Keratinocyte (primary cell): ENCODE measurements at regions not wholly inside any gene's neighbourhood (a gene's known extent, or its start where the extent isn't known, plus 50 kb on each side); places are given as distances from the start of the nearest gene placed in this dataset.

Source experiments
- DNase-seq: peaks from one replicate; pipeline ENCODE4 v3.0.0-alpha.2; 2011; ENCODE audit warnings: low read depth, missing footprints, low spot score
- FAIRE-seq: peaks from 2 replicates; lab custom pipeline; 2011; peaks lifted over from hg19 to GRCh38; lab: Jason Lieb, UNC
- H2AFZ ChIP-seq: 2 replicates; pipeline ENCODE4 v1.6.0; 2012; ENCODE audit warnings: low read length, control low read depth, inconsistent platforms; ENCODE audit not compliant: control insufficient read depth
- H3K27ac ChIP-seq: 2 replicates; pipeline ENCODE4 v1.5.1; 2011; ENCODE audit warnings: low read length; ENCODE audit not compliant: control insufficient read depth, insufficient read depth
- H3K27me3 ChIP-seq: 3 replicates; pipeline ENCODE4 v1.6.0; 2011; ENCODE audit warnings: low read length; ENCODE audit not compliant: control insufficient read depth, insufficient read depth; ENCODE audit errors: extremely low read depth
- H3K36me3 ChIP-seq, 2 experiments: 2 replicates in 1 of 2; 3 replicates in 1 of 2; pipeline ENCODE4 v1.5.1; 2011; ENCODE audit warnings: low read length in 2 of 2, mild to moderate bottlenecking in 1 of 2; ENCODE audit not compliant: control insufficient read depth in 2 of 2, insufficient read depth in 2 of 2; ENCODE audit errors: extremely low read depth in 1 of 2
- H3K4me1 ChIP-seq: 3 replicates; pipeline ENCODE4 v1.5.1; 2011; ENCODE audit warnings: low read length; ENCODE audit not compliant: control insufficient read depth, insufficient read depth; ENCODE audit errors: extremely low read depth
- H3K4me2 ChIP-seq: 3 replicates; pipeline ENCODE4 v1.6.0; 2011; ENCODE audit warnings: low read depth, low read length; ENCODE audit not compliant: control insufficient read depth, insufficient read depth; ENCODE audit errors: extremely low read depth
- H3K4me3 ChIP-seq, 3 experiments: fragments of 200-600 bp in 1 of 3; sonication (generic) in 1 of 3; 2 replicates in 2 of 3; 3 replicates in 1 of 3; pipeline ENCODE4 v1.5.1; 2011 to 2016; ENCODE audit warnings: low read length in 3 of 3, mild to moderate bottlenecking in 3 of 3, control low read depth in 2 of 3, inconsistent platforms in 1 of 3, low read depth in 1 of 3, mixed read lengths in 1 of 3, mixed run types in 1 of 3, moderate library complexity in 1 of 3; ENCODE audit not compliant: control insufficient read depth in 2 of 3, insufficient read depth in 2 of 3; ENCODE audit errors: extremely low read depth in 1 of 3
- H3K79me2 ChIP-seq: 2 replicates; pipeline ENCODE4 v1.6.0; 2012; ENCODE audit warnings: low read length; ENCODE audit not compliant: control insufficient read depth, insufficient read depth
- H3K9ac ChIP-seq: 3 replicates; pipeline ENCODE4 v1.6.0; 2011; ENCODE audit warnings: low read length; ENCODE audit not compliant: control insufficient read depth, insufficient read depth; ENCODE audit errors: extremely low read depth
- H3K9me1 ChIP-seq: 3 replicates; pipeline ENCODE4 v1.6.0; 2011; ENCODE audit warnings: low read length; ENCODE audit not compliant: control insufficient read depth, insufficient read depth; ENCODE audit errors: extremely low read depth
- H3K9me3 ChIP-seq: 2 replicates; pipeline ENCODE4 v1.5.1; 2012; ENCODE audit warnings: low read depth, low read length; ENCODE audit not compliant: control insufficient read depth
- H4K20me1 ChIP-seq: 3 replicates; pipeline ENCODE4 v1.6.0; 2011; ENCODE audit warnings: low read length; ENCODE audit not compliant: control insufficient read depth, insufficient read depth; ENCODE audit errors: extremely low read depth
- EZH2 ChIP-seq: IDR thresholded peaks from one replicate; pipeline ENCODE4 v1.6.1; 2012; ENCODE audit warnings: inconsistent platforms, mild to moderate bottlenecking, low read length, moderate library complexity
- dilution Hi-C: fragments of 300-500 bp; cut with MboI; formaldehyde crosslinking; loops from one replicate; pipeline ENCODE4 v1.7.0; 2020; ENCODE audit warnings: low sequenced_read_pairs; ENCODE audit not compliant: extremely low pct_ligation_motif_present
- TF ChIP-seq, protein P1 (sequence below), 3 experiments: IDR thresholded peaks in 1 of 3; conservative IDR thresholded peaks in 1 of 3; optimal IDR thresholded peaks in 1 of 3; 2 replicates in 2 of 3; 3 replicates in 1 of 3; pipeline versions ENCODE3 to v1.5.1; 2011; ENCODE audit warnings: low read length in 3 of 3, mild to moderate bottlenecking in 3 of 3, moderate library complexity in 2 of 3, control low read depth in 1 of 3, inconsistent platforms in 1 of 3; ENCODE audit not compliant: insufficient read depth in 2 of 3; ENCODE audit errors: extremely low read depth in 1 of 3

DNA sequence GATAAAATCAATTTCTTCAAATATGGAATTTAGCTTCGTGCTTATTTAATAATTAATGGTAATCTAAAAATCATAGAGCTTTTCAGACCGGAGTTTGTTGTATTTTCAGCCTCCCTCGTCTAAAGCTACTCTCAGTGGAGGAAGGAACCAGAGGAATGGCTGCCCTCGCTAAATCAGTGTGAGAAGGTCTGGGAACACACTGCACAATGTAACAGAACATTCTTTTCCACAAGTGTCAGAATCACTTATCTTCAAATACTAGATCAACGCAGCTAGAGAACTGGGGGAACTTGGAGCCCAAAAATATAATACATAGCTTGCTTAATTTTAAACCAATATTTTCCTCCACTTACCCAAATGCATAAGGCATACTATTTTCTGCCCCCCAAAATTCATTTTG lies 148.5 kb downstream of the MTERF1 start:
- FAIRE-seq: no peak
- Histone ChIP-seq H4K20me1 (no peaks in the 10 kb centered on the region), H3K4me3 (no peak overlapping the region), H2AFZ (no peak overlapping the region), H3K27me3 (no peaks in the 10 kb centered on the region), H3K4me2 (no peak overlapping the region), H3K79me2 (no peaks in the 10 kb centered on the region), H3K9ac (no peak overlapping the region), H3K36me3 (no peaks in the 10 kb centered on the region), H3K4me1 (no peaks in the 10 kb centered on the region), H3K9me1 (no peaks in the 10 kb centered on the region), H3K9me3 (no peaks in the 10 kb centered on the region), H3K27ac (no peak overlapping the region)
- DNase-seq: no peak
- dilution Hi-C loops: no loop called here
- TF ChIP-seq EZH2: no peak
- TF ChIP-seq, protein P1, sequence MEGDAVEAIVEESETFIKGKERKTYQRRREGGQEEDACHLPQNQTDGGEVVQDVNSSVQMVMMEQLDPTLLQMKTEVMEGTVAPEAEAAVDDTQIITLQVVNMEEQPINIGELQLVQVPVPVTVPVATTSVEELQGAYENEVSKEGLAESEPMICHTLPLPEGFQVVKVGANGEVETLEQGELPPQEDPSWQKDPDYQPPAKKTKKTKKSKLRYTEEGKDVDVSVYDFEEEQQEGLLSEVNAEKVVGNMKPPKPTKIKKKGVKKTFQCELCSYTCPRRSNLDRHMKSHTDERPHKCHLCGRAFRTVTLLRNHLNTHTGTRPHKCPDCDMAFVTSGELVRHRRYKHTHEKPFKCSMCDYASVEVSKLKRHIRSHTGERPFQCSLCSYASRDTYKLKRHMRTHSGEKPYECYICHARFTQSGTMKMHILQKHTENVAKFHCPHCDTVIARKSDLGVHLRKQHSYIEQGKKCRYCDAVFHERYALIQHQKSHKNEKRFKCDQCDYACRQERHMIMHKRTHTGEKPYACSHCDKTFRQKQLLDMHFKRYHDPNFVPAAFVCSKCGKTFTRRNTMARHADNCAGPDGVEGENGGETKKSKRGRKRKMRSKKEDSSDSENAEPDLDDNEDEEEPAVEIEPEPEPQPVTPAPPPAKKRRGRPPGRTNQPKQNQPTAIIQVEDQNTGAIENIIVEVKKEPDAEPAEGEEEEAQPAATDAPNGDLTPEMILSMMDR (optimal IDR thresholded peaks at IDR 0.05 in 1 of 3, IDR thresholded peaks at IDR 0.05 in 1 of 3, conservative IDR thresholded peaks at IDR 0.05 in 1 of 3; ENCODE audit: extremely low read depth in 1 of 3, insufficient read depth in 2 of 3, low read length in 3 of 3): no peak

DNA sequence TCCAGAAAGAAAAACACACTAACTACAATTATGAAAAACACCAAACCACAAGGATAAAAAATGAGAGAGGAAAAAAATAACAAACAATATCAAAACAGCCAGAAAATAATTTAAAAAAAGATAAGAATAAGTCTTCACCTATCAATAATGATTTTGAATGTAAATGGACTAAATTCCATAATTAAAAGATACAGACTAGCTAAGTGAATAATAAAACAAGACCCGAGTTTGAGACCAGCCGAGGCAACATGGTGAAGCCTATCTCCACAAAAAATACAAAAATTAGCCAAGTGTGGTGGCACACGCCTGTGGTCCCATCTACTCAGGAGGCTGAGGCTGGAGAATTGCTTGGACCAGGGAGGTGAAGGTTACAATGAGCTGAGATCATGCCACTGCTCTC lies 131.1 kb downstream of the MTERF1 start:
- dilution Hi-C loops: no loop called here
- Histone ChIP-seq H3K9ac (no peak overlapping the region), H3K4me3 (no peak overlapping the region), H3K4me1 (no peaks in the 10 kb centered on the region), H3K27me3 (peaks cover 6% of the 10 kb centered on the region), H3K9me3 (no peaks in the 10 kb centered on the region), H3K4me2 (no peak overlapping the region), H3K27ac (no peak overlapping the region), H3K79me2 (no peaks in the 10 kb centered on the region), H3K9me1 (no peaks in the 10 kb centered on the region), H3K36me3 (no peaks in the 10 kb centered on the region), H4K20me1 (no peaks in the 10 kb centered on the region), H2AFZ (no peak overlapping the region)
- no peak for DNase-seq
- no peak for FAIRE-seq
- no peak for TF ChIP-seq EZH2
- TF ChIP-seq, protein P1 (optimal IDR thresholded peaks at IDR 0.05 in 1 of 3, IDR thresholded peaks at IDR 0.05 in 1 of 3, conservative IDR thresholded peaks at IDR 0.05 in 1 of 3; ENCODE audit: extremely low read depth in 1 of 3, insufficient read depth in 2 of 3, low read length in 3 of 3): no peak
